C4-2B (cell line): ENCODE measurements at regions not wholly inside any gene's neighbourhood (a gene's known extent, or its start where the extent isn't known, plus 50 kb on each side); places are given as distances from the start of the nearest gene placed in this dataset.

ENCODE experiments used
- CTCF ChIP-seq: fragments of 450-650 bp; conservative IDR thresholded peaks from 2 replicates; pipeline ENCODE4 v1.5.1; 2017; ENCODE audit warnings: mild to moderate bottlenecking
- ZFX ChIP-seq: fragments of 450-650 bp; IDR thresholded peaks from 2 replicates; pipeline ENCODE4 v1.6.1; 2017

- TF ChIP-seq CTCF: no peak
- TF ChIP-seq ZFX: no peak
Observed at GRCh38 chr1:56156971-56157876, 422.1 kb downstream of the PLPP3 start.
